IMR-90 (cell line): ENCODE measurements at regions not wholly inside any gene's neighbourhood (a gene's known extent, or its start where the extent isn't known, plus 50 kb on each side); places are given as distances from the start of the nearest gene placed in this dataset.

Experiments used
- ATAC-seq: fragments of 200-7000 bp; cut with Tn5 transposase; 2 replicates; pipeline ENCODE4 v1.9.1; 2020; ENCODE audit warnings: low read depth, mild to moderate bottlenecking, moderate library complexity
- BruUV-seq: library from RNA; stranded (reverse); fragments of 400-500 nt; replicated peaks from 2 replicates; lab custom pipeline; 2021; lab: Mats Ljungman, UMichigan
- CTCF ChIA-PET: fragments of 300-600 bp; formaldehyde crosslinking; extraction: SDS; loops from one replicate; lab custom pipeline; 2021; ENCODE audit warnings: antibody characterized with exemption; lab: Yijun Ruan, JAX
- POLR2A ChIA-PET: fragments of 300-600 bp; sonication (Branson Sonifier 250); formaldehyde crosslinking; loops from one replicate; lab custom pipeline; 2022; ENCODE audit warnings: antibody characterized with exemption; ENCODE audit not compliant: unreplicated experiment; lab: Charles Lee
- DNase-seq: peaks from one replicate; pipeline ENCODE4 v3.0.0; 2013
- H2AFZ ChIP-seq: replicated peaks from 2 replicates; pipeline ENCODE3; 2013; ENCODE audit warnings: low read length, mild to moderate bottlenecking; ENCODE audit not compliant: poor library complexity
- H2AK5ac ChIP-seq: 2 replicates; pipeline ENCODE4 v1.6.1; 2013; ENCODE audit warnings: low read depth, low read length, inconsistent platforms
- H2AK9ac ChIP-seq: replicated peaks from 2 replicates; pipeline ENCODE3; 2013; ENCODE audit warnings: mild to moderate bottlenecking, low read depth, low read length, moderate library complexity; ENCODE audit not compliant: poor library complexity
- H2BK120ac ChIP-seq: 2 replicates; pipeline ENCODE4 v1.6.1; 2013; ENCODE audit warnings: low read depth, low read length, inconsistent platforms
- H2BK15ac ChIP-seq: 3 replicates; pipeline ENCODE4 v1.6.1; 2013; ENCODE audit warnings: low read depth, low read length, inconsistent platforms
- H2BK20ac ChIP-seq: 2 replicates; pipeline ENCODE4 v1.6.1; 2013; ENCODE audit warnings: low read depth, mild to moderate bottlenecking, inconsistent platforms, low read length, moderate library complexity
- H2BK5ac ChIP-seq: 2 replicates; pipeline ENCODE4 v1.6.1; 2013; ENCODE audit warnings: mild to moderate bottlenecking, low read depth, low read length, inconsistent platforms; ENCODE audit not compliant: poor library complexity, severe bottlenecking
- H3K14ac ChIP-seq: replicated peaks from 2 replicates; pipeline ENCODE4 v1.6.1; 2013; ENCODE audit warnings: low read depth, low read length, inconsistent platforms
- H3K18ac ChIP-seq: 2 replicates; pipeline ENCODE4 v1.6.1; 2013; ENCODE audit warnings: low read depth, low read length, control low read depth
- H3K23ac ChIP-seq: 2 replicates; pipeline ENCODE4 v1.6.1; 2013; ENCODE audit warnings: low read depth, low read length, inconsistent platforms
- H3K27ac ChIP-seq: 2 replicates; pipeline ENCODE4 v1.5.1; 2013; ENCODE audit warnings: mild to moderate bottlenecking, control low read depth, low read length; ENCODE audit not compliant: insufficient read depth
- H3K27me3 ChIP-seq: 2 replicates; pipeline ENCODE4 v1.6.1; 2013; ENCODE audit warnings: low read length; ENCODE audit not compliant: control insufficient read depth, insufficient read depth
- H3K36me3 ChIP-seq: 2 replicates; pipeline ENCODE4 v1.6.1; 2013; ENCODE audit warnings: low read length, mixed read lengths; ENCODE audit not compliant: control insufficient read depth, insufficient read depth
- H3K4ac ChIP-seq: 2 replicates; pipeline ENCODE4 v1.6.1; 2013; ENCODE audit warnings: low read depth, low read length, inconsistent platforms
- H3K4me1 ChIP-seq: 2 replicates; pipeline ENCODE4 v1.6.1; 2013; ENCODE audit warnings: low read length, mixed read lengths; ENCODE audit not compliant: control insufficient read depth, insufficient read depth
- H3K4me2 ChIP-seq: 2 replicates; pipeline ENCODE4 v1.6.1; 2013; ENCODE audit warnings: low read depth, mild to moderate bottlenecking, control low read depth, low read length, moderate library complexity
- H3K4me3 ChIP-seq: 2 replicates; pipeline ENCODE4 v1.5.1; 2013; ENCODE audit warnings: low read depth, mild to moderate bottlenecking, control low read depth, low read length, moderate library complexity; ENCODE audit not compliant: insufficient read depth
- H3K56ac ChIP-seq: 2 replicates; pipeline ENCODE4 v1.6.1; 2013; ENCODE audit warnings: low read length, inconsistent platforms; ENCODE audit not compliant: insufficient read depth; ENCODE audit errors: extremely low read depth
- H3K79me1 ChIP-seq, 2 experiments: 2 replicates each; pipeline ENCODE4 v1.6.1; 2013; ENCODE audit warnings: low read length in 2 of 2, inconsistent platforms in 1 of 2, low read depth in 1 of 2
- H3K9ac ChIP-seq: 2 replicates; pipeline ENCODE4 v1.6.1; 2013; ENCODE audit warnings: low read depth, low read length, control low read depth
- H3K9me1 ChIP-seq: 2 replicates; pipeline ENCODE4 v1.6.1; 2013; ENCODE audit warnings: low read length, inconsistent platforms; ENCODE audit not compliant: insufficient read depth
- H3K9me3 ChIP-seq: 2 replicates; pipeline ENCODE4 v1.6.1; 2013; ENCODE audit warnings: low read length; ENCODE audit not compliant: control insufficient read depth, insufficient read depth
- H4K20me1 ChIP-seq: 2 replicates; pipeline ENCODE4 v1.6.1; 2013; ENCODE audit warnings: low read length, inconsistent platforms; ENCODE audit not compliant: insufficient read depth
- H4K5ac ChIP-seq: 2 replicates; pipeline ENCODE4 v1.6.1; 2013; ENCODE audit warnings: mild to moderate bottlenecking, low read depth, low read length, control low read depth
- H4K8ac ChIP-seq, 2 experiments: 2 replicates each; pipeline ENCODE4 v1.6.1; 2013; ENCODE audit warnings: low read depth in 2 of 2, low read length in 2 of 2, control low read depth in 1 of 2, inconsistent platforms in 1 of 2
- H4K91ac ChIP-seq: 2 replicates; pipeline ENCODE4 v1.6.1; 2013; ENCODE audit warnings: low read depth, low read length, inconsistent platforms; ENCODE audit not compliant: insufficient read depth
- MAFK ChIP-seq: IDR thresholded peaks from 2 replicates; pipeline ENCODE4 v1.6.1; 2012; ENCODE audit warnings: low read depth, low read length, improper control_type of control experiment
- NFE2L2 ChIP-seq: fragments of 150-350 bp; IDR thresholded peaks from 2 replicates; pipeline ENCODE4 v1.6.1; 2016; ENCODE audit warnings: low read depth, mild to moderate bottlenecking, low read length
- POLR2A ChIP-seq: IDR thresholded peaks from 2 replicates; pipeline ENCODE4 v1.6.1; 2012; ENCODE audit warnings: mild to moderate bottlenecking, low read depth, low read length
- SMC3 ChIP-seq: fragments of 150-350 bp; IDR thresholded peaks from 2 replicates; pipeline ENCODE4 v1.6.1; 2016; ENCODE audit warnings: low read depth, mild to moderate bottlenecking, antibody characterized with exemption, low read length, moderate library complexity
- WGBS, 2 experiments: methylation state at CpG; one replicate each; pipeline versions ENCODE4 v1.1.5 to v1.1.7; 2013; ENCODE audit warnings: missing lambda C conversion rate in 2 of 2; ENCODE audit not compliant: insufficient read length in 1 of 2; ENCODE audit errors: extremely low coverage in 2 of 2; 5-methylcytosine and 5-hydroxymethylcytosine counted together
- dilution Hi-C: fragments of 300-500 bp; cut with HindIII; formaldehyde crosslinking; loops from one replicate; pipeline ENCODE4 v1.14.3; 2018; ENCODE audit warnings: low sequenced_read_pairs; ENCODE audit not compliant: unreplicated experiment
- in situ Hi-C: fragments of 300-500 bp; cut with MboI; formaldehyde crosslinking; loops from 3 replicates; pipeline ENCODE4 v1.14.3; 2019; ENCODE audit warnings: low sequenced_read_pairs, inconsistent platforms, mixed read lengths
- intact Hi-C: fragments of 100-400 bp; cut with micrococcal nuclease; formaldehyde crosslinking; loops from 2 replicates; pipeline ENCODE4 v1.10.0; 2022
- TF ChIP-seq, protein P1 (sequence below): fragments of 150-350 bp; IDR thresholded peaks from 2 replicates; pipeline ENCODE4 v1.6.1; 2016; ENCODE audit warnings: low read depth, mild to moderate bottlenecking, low read length, moderate library complexity, borderline replicate concordance

DNA sequence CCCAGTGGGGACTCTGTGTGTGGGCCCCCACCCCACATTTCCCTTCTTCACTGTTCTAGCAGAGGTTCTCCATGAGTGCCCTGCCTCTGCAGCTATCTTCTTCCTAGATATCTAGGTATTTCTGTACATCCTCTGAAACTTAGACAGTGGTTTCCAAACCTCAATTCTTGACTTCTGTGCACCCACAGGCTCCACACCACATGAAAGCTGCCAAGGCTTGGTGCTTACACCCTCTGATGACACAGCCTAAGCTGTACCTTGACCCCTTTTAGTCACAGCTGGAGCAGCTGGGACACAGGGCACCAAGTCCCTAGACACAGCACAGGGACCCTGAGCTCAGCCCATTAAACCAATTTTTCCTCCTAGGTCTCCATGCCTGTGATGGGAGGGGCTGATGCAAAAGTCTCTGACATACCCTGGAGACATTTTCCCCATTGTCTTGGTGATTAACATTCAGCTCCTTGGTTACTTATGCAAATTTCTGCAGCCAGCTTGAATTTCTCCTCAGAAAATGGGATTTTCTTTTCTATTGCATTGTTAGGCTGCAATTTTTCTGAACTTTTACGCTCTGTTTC lies 304.5 kb downstream of the OTOL1 start:
- peaks cover 5% of the 10 kb centered on the region; the same call in 1 of the 2 replicates for H3K9me3 ChIP-seq
- intact Hi-C loops (no loop called here), in situ Hi-C loops (no loop called here), dilution Hi-C loops (no loop called here)
- no peaks in the 10 kb centered on the region for H4K20me1 ChIP-seq
- no peak overlapping the region for H3K14ac ChIP-seq
- ATAC-seq (no peak), DNase-seq (no peak)
- H3K27ac ChIP-seq: no peak overlapping the region
- H4K8ac ChIP-seq: no peak overlapping the region
- no peak overlapping the region for H2AK9ac ChIP-seq
- H3K79me1 ChIP-seq: no peaks in the 10 kb centered on the region
- TF ChIP-seq NFE2L2: no peak
- TF ChIP-seq MAFK: no peak
- no peak for TF ChIP-seq POLR2A
- TF ChIP-seq SMC3: no peak
- TF ChIP-seq, protein P1, sequence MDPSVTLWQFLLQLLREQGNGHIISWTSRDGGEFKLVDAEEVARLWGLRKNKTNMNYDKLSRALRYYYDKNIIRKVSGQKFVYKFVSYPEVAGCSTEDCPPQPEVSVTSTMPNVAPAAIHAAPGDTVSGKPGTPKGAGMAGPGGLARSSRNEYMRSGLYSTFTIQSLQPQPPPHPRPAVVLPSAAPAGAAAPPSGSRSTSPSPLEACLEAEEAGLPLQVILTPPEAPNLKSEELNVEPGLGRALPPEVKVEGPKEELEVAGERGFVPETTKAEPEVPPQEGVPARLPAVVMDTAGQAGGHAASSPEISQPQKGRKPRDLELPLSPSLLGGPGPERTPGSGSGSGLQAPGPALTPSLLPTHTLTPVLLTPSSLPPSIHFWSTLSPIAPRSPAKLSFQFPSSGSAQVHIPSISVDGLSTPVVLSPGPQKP: no peak
- WGBS, 2 experiments: no CpG with 5 or more reads among the region's 1 CpG
- BruUV-seq: no TSS peak
- no peak overlapping the region for H3K4me2 ChIP-seq
- H2BK20ac ChIP-seq: no peak overlapping the region
- H2BK15ac ChIP-seq: no peak overlapping the region
- POLR2A ChIA-PET: no interaction called here
- no peaks in the 10 kb centered on the region for H3K9me1 ChIP-seq
- H2AK5ac ChIP-seq: no peak overlapping the region
- no peak overlapping the region for H2BK120ac ChIP-seq
- no peak overlapping the region for H3K23ac ChIP-seq
- CTCF ChIA-PET: no interaction called here
- H3K4ac ChIP-seq: no peak overlapping the region
- H3K18ac ChIP-seq: no peak overlapping the region
- H4K5ac ChIP-seq: no peak overlapping the region
- no peak overlapping the region for H4K91ac ChIP-seq
- no peaks in the 10 kb centered on the region for H3K4me1 ChIP-seq
- H3K27me3 ChIP-seq: no peaks in the 10 kb centered on the region
- H3K9ac ChIP-seq: no peak overlapping the region
- no peak overlapping the region for H2BK5ac ChIP-seq
- H3K56ac ChIP-seq: no peak overlapping the region
- H2AFZ ChIP-seq: no peak overlapping the region
- H3K36me3 ChIP-seq: no peaks in the 10 kb centered on the region
- no peak overlapping the region for H3K4me3 ChIP-seq
